ENCODE measurements at regions not wholly inside any gene's neighbourhood (a gene's known extent, or its start where the extent isn't known, plus 50 kb on each side); places are given as distances from the start of the nearest gene placed in this dataset.

- no peak for TF ChIP-seq CTCF (IDR thresholded peaks at IDR 0.05; ENCODE audit: extremely low read depth in 1 of 2, insufficient read depth in 1 of 2, low read depth in 1 of 2, low read length in 2 of 2)
- TF ChIP-seq POLR2A (IDR thresholded peaks at IDR 0.05; ENCODE audit: low read depth, low read length) = no peak
- TF ChIP-seq POLR2AphosphoS5 (IDR thresholded peaks at IDR 0.05; ENCODE audit: insufficient read depth, low read depth, low read length) = no peak
- TF ChIP-seq EZH2 (IDR thresholded peaks at IDR 0.05; ENCODE audit: borderline replicate concordance, low read depth, low read length, severe bottlenecking) = no peak
- TF ChIP-seq MAX (IDR thresholded peaks at IDR 0.05; ENCODE audit: insufficient read depth, insufficient read length) = no peak
- TF ChIP-seq MYC (IDR thresholded peaks at IDR 0.05; ENCODE audit: low read depth, low read length) = no peak
Observed at GRCh38 chr4:138788857-138789256, 226.7 kb upstream of the NOCT start.
